ENCODE measurements at regions not wholly inside any gene's neighbourhood (a gene's known extent, or its start where the extent isn't known, plus 50 kb on each side); places are given as distances from the start of the nearest gene placed in this dataset.

DNA sequence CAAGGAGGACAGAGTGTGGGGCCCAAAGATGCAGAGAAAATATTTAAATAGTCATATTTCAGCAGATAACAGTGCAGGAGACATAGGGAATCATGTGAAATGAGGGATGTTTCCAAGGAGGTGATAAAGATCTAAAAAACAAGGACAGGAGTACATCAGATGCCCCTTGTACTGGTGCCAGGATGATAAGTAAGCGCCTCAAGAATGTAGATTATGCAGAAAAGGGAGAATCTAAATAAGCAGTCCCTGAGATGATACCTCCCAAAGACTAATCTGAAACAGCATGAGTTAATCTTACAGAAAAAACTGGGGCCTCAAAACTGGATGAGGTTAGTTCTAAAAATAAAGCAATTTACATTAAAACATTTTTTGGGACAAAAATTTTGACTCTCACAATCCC, 136.1 kb upstream of the WDFY3 start:
- DNase-seq (ENCODE audit: low spot score), result no peak
- TF ChIP-seq, protein P1, sequence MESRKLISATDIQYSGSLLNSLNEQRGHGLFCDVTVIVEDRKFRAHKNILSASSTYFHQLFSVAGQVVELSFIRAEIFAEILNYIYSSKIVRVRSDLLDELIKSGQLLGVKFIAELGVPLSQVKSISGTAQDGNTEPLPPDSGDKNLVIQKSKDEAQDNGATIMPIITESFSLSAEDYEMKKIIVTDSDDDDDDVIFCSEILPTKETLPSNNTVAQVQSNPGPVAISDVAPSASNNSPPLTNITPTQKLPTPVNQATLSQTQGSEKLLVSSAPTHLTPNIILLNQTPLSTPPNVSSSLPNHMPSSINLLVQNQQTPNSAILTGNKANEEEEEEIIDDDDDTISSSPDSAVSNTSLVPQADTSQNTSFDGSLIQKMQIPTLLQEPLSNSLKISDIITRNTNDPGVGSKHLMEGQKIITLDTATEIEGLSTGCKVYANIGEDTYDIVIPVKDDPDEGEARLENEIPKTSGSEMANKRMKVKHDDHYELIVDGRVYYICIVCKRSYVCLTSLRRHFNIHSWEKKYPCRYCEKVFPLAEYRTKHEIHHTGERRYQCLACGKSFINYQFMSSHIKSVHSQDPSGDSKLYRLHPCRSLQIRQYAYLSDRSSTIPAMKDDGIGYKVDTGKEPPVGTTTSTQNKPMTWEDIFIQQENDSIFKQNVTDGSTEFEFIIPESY (IDR thresholded peaks at IDR 0.05), result no peak
- TF ChIP-seq SP1 (IDR thresholded peaks at IDR 0.05) (no peak), HNF4G (IDR thresholded peaks at IDR 0.05) (no peak), RAD21 (IDR thresholded peaks at IDR 0.05) (no peak), GABPA (IDR thresholded peaks at IDR 0.05 in 1 of 2, conservative IDR thresholded peaks at IDR 0.05 in 1 of 2) (no peak), RXRA (IDR thresholded peaks at IDR 0.05) (no peak), FOXA1 (IDR thresholded peaks at IDR 0.05) (no peak), FOXA2 (IDR thresholded peaks at IDR 0.05) (no peak), EGR1 (IDR thresholded peaks at IDR 0.05; ENCODE audit: low read depth in 2 of 2) (no peak), TAF1 (conservative IDR thresholded peaks at IDR 0.05) (no peak), JUND (IDR thresholded peaks at IDR 0.05) (no peak)
- TF ChIP-seq, protein P2, sequence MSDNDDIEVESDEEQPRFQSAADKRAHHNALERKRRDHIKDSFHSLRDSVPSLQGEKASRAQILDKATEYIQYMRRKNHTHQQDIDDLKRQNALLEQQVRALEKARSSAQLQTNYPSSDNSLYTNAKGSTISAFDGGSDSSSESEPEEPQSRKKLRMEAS (IDR thresholded peaks at IDR 0.05), result no peak
- TF ChIP-seq, protein P3, sequence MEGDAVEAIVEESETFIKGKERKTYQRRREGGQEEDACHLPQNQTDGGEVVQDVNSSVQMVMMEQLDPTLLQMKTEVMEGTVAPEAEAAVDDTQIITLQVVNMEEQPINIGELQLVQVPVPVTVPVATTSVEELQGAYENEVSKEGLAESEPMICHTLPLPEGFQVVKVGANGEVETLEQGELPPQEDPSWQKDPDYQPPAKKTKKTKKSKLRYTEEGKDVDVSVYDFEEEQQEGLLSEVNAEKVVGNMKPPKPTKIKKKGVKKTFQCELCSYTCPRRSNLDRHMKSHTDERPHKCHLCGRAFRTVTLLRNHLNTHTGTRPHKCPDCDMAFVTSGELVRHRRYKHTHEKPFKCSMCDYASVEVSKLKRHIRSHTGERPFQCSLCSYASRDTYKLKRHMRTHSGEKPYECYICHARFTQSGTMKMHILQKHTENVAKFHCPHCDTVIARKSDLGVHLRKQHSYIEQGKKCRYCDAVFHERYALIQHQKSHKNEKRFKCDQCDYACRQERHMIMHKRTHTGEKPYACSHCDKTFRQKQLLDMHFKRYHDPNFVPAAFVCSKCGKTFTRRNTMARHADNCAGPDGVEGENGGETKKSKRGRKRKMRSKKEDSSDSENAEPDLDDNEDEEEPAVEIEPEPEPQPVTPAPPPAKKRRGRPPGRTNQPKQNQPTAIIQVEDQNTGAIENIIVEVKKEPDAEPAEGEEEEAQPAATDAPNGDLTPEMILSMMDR (IDR thresholded peaks at IDR 0.05; ENCODE audit: low read depth, low read length, missing input control), result no peak
- TF ChIP-seq, protein P4, sequence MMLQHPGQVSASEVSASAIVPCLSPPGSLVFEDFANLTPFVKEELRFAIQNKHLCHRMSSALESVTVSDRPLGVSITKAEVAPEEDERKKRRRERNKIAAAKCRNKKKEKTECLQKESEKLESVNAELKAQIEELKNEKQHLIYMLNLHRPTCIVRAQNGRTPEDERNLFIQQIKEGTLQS (IDR thresholded peaks at IDR 0.05), result no peak
- TF ChIP-seq, protein P5, sequence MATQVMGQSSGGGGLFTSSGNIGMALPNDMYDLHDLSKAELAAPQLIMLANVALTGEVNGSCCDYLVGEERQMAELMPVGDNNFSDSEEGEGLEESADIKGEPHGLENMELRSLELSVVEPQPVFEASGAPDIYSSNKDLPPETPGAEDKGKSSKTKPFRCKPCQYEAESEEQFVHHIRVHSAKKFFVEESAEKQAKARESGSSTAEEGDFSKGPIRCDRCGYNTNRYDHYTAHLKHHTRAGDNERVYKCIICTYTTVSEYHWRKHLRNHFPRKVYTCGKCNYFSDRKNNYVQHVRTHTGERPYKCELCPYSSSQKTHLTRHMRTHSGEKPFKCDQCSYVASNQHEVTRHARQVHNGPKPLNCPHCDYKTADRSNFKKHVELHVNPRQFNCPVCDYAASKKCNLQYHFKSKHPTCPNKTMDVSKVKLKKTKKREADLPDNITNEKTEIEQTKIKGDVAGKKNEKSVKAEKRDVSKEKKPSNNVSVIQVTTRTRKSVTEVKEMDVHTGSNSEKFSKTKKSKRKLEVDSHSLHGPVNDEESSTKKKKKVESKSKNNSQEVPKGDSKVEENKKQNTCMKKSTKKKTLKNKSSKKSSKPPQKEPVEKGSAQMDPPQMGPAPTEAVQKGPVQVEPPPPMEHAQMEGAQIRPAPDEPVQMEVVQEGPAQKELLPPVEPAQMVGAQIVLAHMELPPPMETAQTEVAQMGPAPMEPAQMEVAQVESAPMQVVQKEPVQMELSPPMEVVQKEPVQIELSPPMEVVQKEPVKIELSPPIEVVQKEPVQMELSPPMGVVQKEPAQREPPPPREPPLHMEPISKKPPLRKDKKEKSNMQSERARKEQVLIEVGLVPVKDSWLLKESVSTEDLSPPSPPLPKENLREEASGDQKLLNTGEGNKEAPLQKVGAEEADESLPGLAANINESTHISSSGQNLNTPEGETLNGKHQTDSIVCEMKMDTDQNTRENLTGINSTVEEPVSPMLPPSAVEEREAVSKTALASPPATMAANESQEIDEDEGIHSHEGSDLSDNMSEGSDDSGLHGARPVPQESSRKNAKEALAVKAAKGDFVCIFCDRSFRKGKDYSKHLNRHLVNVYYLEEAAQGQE (IDR thresholded peaks at IDR 0.05), result no peak
- Histone ChIP-seq H3K27ac (ENCODE audit: low read depth in 1 of 2, low read length in 2 of 2) (no peak overlapping the region), H3K36me3 (ENCODE audit: control insufficient read depth in 4 of 4, insufficient read depth in 3 of 4, low read depth in 1 of 4, low read length in 3 of 4) (no peaks in the 10 kb centered on the region), H3K27me3 (ENCODE audit: control insufficient read depth in 4 of 4, insufficient read depth in 4 of 4, low read length in 3 of 4) (peaks cover 0 to 7% (median 0%) of the 10 kb centered on the region in 4 donors), H3K4me1 (ENCODE audit: control insufficient read depth in 4 of 4, insufficient read depth in 4 of 4, low read length in 3 of 4) (no peaks in the 10 kb centered on the region), H3K9me3 (ENCODE audit: control insufficient read depth in 4 of 4, low read length in 3 of 4) (no peaks in the 10 kb centered on the region), H3K9ac (ENCODE audit: low read depth in 1 of 2, low read length in 2 of 2) (no peak overlapping the region), H3K4me3 (ENCODE audit: low read depth in 1 of 3, low read length in 3 of 3) (no peak overlapping the region)
- 88% methylated on average over 1 of the region's 1 CpG for WGBS

DNA sequence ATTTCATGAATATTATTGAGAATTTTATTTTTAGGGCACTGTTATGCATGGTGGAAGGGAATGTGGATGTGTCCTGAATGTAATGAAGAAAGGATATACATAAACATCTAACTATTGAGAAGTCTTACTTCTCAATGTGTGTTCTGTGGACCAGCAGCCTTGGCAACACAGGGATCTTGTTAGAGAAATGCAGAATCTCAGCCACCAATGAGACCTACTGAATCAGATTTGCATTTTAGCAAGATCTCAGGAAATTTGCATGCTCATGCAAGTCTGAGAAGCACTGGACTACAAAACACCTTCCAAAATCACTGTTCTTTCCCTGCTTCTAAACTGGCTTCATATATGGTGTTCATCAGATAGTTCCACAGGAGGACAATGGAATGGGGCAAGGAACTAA, 139.7 kb upstream of the WDFY3 start:
- no peak for DNase-seq (ENCODE audit: low spot score)
- TF ChIP-seq, protein P2 (IDR thresholded peaks at IDR 0.05), result no peak
- TF ChIP-seq GABPA (IDR thresholded peaks at IDR 0.05 in 1 of 2, conservative IDR thresholded peaks at IDR 0.05 in 1 of 2) (no peak), FOXA2 (IDR thresholded peaks at IDR 0.05) (no peak), HNF4G (IDR thresholded peaks at IDR 0.05) (no peak), JUND (IDR thresholded peaks at IDR 0.05) (no peak), EGR1 (IDR thresholded peaks at IDR 0.05; ENCODE audit: low read depth in 2 of 2) (no peak), RXRA (IDR thresholded peaks at IDR 0.05) (no peak), SP1 (IDR thresholded peaks at IDR 0.05) (no peak), YY1 (IDR thresholded peaks at IDR 0.05) (no peak), RAD21 (IDR thresholded peaks at IDR 0.05) (no peak), FOXA1 (IDR thresholded peaks at IDR 0.05) (no peak), HNF4A (conservative IDR thresholded peaks at IDR 0.05) (no peak), TAF1 (conservative IDR thresholded peaks at IDR 0.05) (no peak), NR2F2 (IDR thresholded peaks at IDR 0.05) (no peak)
- TF ChIP-seq, protein P3 (IDR thresholded peaks at IDR 0.05; ENCODE audit: low read depth, low read length, missing input control), result no peak
- TF ChIP-seq, protein P1 (IDR thresholded peaks at IDR 0.05), result no peak
- TF ChIP-seq, protein P4 (IDR thresholded peaks at IDR 0.05), result no peak

More for the DNA sequence above, 139.7 kb upstream of the WDFY3 start:
- Histone ChIP-seq H3K27ac (ENCODE audit: low read depth in 1 of 2, low read length in 2 of 2) (no peak overlapping the region), H3K9ac (ENCODE audit: low read depth in 1 of 2, low read length in 2 of 2) (no peak overlapping the region), H3K9me3 (ENCODE audit: control insufficient read depth in 4 of 4, low read length in 3 of 4) (no peaks in the 10 kb centered on the region), H3K36me3 (ENCODE audit: control insufficient read depth in 4 of 4, insufficient read depth in 3 of 4, low read depth in 1 of 4, low read length in 3 of 4) (no peaks in the 10 kb centered on the region), H3K4me1 (ENCODE audit: control insufficient read depth in 4 of 4, insufficient read depth in 4 of 4, low read length in 3 of 4) (no peaks in the 10 kb centered on the region), H3K27me3 (ENCODE audit: control insufficient read depth in 4 of 4, insufficient read depth in 4 of 4, low read length in 3 of 4) (peaks cover 0 to 8% (median 0%) of the 10 kb centered on the region in 4 donors), H3K4me3 (ENCODE audit: low read depth in 1 of 3, low read length in 3 of 3) (no peak overlapping the region)
